ENCODE measurements at regions not wholly inside any gene's neighbourhood (a gene's known extent, or its start where the extent isn't known, plus 50 kb on each side); places are given as distances from the start of the nearest gene placed in this dataset.

GRCh38 chr21:39060485-39061083 lies 122.7 kb downstream of the PSMG1 start:
- H3K9ac ChIP-seq (ENCODE audit: low read length), result no peak overlapping the region
- H3K27me3 ChIP-seq (replicated peaks; ENCODE audit: insufficient read depth, low read length), result no peaks in the 10 kb centered on the region
- H3K4me2 ChIP-seq (ENCODE audit: low read depth, low read length), result no peak overlapping the region
- no peak overlapping the region for H3K27ac ChIP-seq (ENCODE audit: low read length)
- H3K9me3 ChIP-seq (replicated peaks; ENCODE audit: insufficient read depth, low read length), result no peaks in the 10 kb centered on the region
- H3K79me2 ChIP-seq (ENCODE audit: low read length), result no peaks in the 10 kb centered on the region
- no peaks in the 10 kb centered on the region for H3K36me3 ChIP-seq (replicated peaks; ENCODE audit: insufficient read depth, low read length)
- H4K20me1 ChIP-seq (ENCODE audit: insufficient read depth, low read length), result no peaks in the 10 kb centered on the region
- H3K4me1 ChIP-seq (ENCODE audit: low read length), result no peaks in the 10 kb centered on the region
- TF ChIP-seq, protein P1, sequence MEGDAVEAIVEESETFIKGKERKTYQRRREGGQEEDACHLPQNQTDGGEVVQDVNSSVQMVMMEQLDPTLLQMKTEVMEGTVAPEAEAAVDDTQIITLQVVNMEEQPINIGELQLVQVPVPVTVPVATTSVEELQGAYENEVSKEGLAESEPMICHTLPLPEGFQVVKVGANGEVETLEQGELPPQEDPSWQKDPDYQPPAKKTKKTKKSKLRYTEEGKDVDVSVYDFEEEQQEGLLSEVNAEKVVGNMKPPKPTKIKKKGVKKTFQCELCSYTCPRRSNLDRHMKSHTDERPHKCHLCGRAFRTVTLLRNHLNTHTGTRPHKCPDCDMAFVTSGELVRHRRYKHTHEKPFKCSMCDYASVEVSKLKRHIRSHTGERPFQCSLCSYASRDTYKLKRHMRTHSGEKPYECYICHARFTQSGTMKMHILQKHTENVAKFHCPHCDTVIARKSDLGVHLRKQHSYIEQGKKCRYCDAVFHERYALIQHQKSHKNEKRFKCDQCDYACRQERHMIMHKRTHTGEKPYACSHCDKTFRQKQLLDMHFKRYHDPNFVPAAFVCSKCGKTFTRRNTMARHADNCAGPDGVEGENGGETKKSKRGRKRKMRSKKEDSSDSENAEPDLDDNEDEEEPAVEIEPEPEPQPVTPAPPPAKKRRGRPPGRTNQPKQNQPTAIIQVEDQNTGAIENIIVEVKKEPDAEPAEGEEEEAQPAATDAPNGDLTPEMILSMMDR (IDR thresholded peaks at IDR 0.05; ENCODE audit: low read length), result no peak
- no peak for DNase-seq
- H3K4me3 ChIP-seq (ENCODE audit: low read length), result no peak overlapping the region
- H3F3A ChIP-seq (ENCODE audit: insufficient read depth, low read length), result no peaks in the 10 kb centered on the region
- H2AFZ ChIP-seq (ENCODE audit: low read length), result no peak overlapping the region
- no peaks in the 10 kb centered on the region for H3K9me2 ChIP-seq (replicated peaks; ENCODE audit: insufficient read depth, low read length)

- no peak overlapping the region for H3K9ac ChIP-seq (ENCODE audit: low read length)
- H3F3A ChIP-seq (ENCODE audit: insufficient read depth, low read length), result no peaks in the 10 kb centered on the region
- TF ChIP-seq EZH2phosphoT487 (IDR thresholded peaks at IDR 0.05; ENCODE audit: low read length) (no peak), EZH2 (optimal IDR thresholded peaks at IDR 0.05; ENCODE audit: low read depth, low read length) (no peak)
- TF ChIP-seq, protein P1 (IDR thresholded peaks at IDR 0.05; ENCODE audit: low read length), result no peak
- no peaks in the 10 kb centered on the region for H4K20me1 ChIP-seq (ENCODE audit: insufficient read depth, low read length)
- H3K9me2 ChIP-seq (replicated peaks; ENCODE audit: insufficient read depth, low read length), result no peaks in the 10 kb centered on the region
- H3K27me3 ChIP-seq (replicated peaks; ENCODE audit: insufficient read depth, low read length), result no peaks in the 10 kb centered on the region
- H2AFZ ChIP-seq (ENCODE audit: low read length), result no peak overlapping the region
- H3K9me3 ChIP-seq (replicated peaks; ENCODE audit: insufficient read depth, low read length), result no peaks in the 10 kb centered on the region
- H3K4me2 ChIP-seq (ENCODE audit: low read depth, low read length), result no peak overlapping the region
- no peak overlapping the region for H3K27ac ChIP-seq (ENCODE audit: low read length)
- H3K4me3 ChIP-seq (ENCODE audit: low read length), result no peak overlapping the region
- H3K36me3 ChIP-seq (replicated peaks; ENCODE audit: insufficient read depth, low read length), result no peaks in the 10 kb centered on the region
- DNase-seq, result no peak
- H3K4me1 ChIP-seq (ENCODE audit: low read length), result no peaks in the 10 kb centered on the region
- no peaks in the 10 kb centered on the region for H3K79me2 ChIP-seq (ENCODE audit: low read length)
Observed at GRCh38 chr21:39057121-39057520, 126.1 kb downstream of the PSMG1 start.

DNA sequence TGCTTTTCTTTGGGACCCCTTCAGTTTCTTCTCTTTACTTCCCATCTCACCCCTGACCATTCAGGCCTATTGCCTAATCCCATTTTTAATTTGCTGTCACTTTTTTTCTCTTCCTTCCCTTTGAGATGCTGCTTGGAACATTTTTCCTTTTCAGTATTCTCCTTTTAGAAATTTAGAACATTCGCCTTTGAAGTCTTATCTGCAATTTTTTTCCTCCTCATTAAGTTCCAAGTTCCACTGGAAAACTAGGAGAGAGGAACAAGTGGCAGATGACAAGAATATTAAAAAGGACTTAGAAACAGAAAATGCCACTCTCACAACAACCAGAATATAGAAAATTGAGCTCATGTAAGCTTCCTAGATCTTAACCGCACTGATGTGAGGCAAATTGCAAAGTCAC lies 126.6 kb downstream of the PSMG1 start:
- Histone ChIP-seq H3K79me2 (ENCODE audit: low read length) (no peaks in the 10 kb centered on the region), H3K9me3 (replicated peaks; ENCODE audit: insufficient read depth, low read length) (no peaks in the 10 kb centered on the region), H3K4me2 (ENCODE audit: low read depth, low read length) (no peak overlapping the region), H3K27ac (ENCODE audit: low read length) (no peak overlapping the region), H3K36me3 (replicated peaks; ENCODE audit: insufficient read depth, low read length) (no peaks in the 10 kb centered on the region), H3K4me1 (ENCODE audit: low read length) (no peaks in the 10 kb centered on the region), H3K9me2 (replicated peaks; ENCODE audit: insufficient read depth, low read length) (no peaks in the 10 kb centered on the region), H3K4me3 (ENCODE audit: low read length) (no peak overlapping the region), H3K27me3 (replicated peaks; ENCODE audit: insufficient read depth, low read length) (no peaks in the 10 kb centered on the region), H3K9ac (ENCODE audit: low read length) (no peak overlapping the region), H3F3A (ENCODE audit: insufficient read depth, low read length) (no peaks in the 10 kb centered on the region), H2AFZ (ENCODE audit: low read length) (no peak overlapping the region), H4K20me1 (ENCODE audit: insufficient read depth, low read length) (no peaks in the 10 kb centered on the region)
- TF ChIP-seq EZH2 (optimal IDR thresholded peaks at IDR 0.05; ENCODE audit: low read depth, low read length), result no peak
- TF ChIP-seq, protein P1 (IDR thresholded peaks at IDR 0.05; ENCODE audit: low read length), result no peak
- TF ChIP-seq EZH2phosphoT487 (IDR thresholded peaks at IDR 0.05; ENCODE audit: low read length), result no peak
- no peak for DNase-seq

Measured in MM.1S (cell line).